ENCODE measurements at regions not wholly inside any gene's neighbourhood (a gene's known extent, or its start where the extent isn't known, plus 50 kb on each side); places are given as distances from the start of the nearest gene placed in this dataset.
A peak's percentile ranks its signal among the peaks of the same experiment; 100 is the strongest.

- TF ChIP-seq, protein P1, sequence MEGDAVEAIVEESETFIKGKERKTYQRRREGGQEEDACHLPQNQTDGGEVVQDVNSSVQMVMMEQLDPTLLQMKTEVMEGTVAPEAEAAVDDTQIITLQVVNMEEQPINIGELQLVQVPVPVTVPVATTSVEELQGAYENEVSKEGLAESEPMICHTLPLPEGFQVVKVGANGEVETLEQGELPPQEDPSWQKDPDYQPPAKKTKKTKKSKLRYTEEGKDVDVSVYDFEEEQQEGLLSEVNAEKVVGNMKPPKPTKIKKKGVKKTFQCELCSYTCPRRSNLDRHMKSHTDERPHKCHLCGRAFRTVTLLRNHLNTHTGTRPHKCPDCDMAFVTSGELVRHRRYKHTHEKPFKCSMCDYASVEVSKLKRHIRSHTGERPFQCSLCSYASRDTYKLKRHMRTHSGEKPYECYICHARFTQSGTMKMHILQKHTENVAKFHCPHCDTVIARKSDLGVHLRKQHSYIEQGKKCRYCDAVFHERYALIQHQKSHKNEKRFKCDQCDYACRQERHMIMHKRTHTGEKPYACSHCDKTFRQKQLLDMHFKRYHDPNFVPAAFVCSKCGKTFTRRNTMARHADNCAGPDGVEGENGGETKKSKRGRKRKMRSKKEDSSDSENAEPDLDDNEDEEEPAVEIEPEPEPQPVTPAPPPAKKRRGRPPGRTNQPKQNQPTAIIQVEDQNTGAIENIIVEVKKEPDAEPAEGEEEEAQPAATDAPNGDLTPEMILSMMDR (IDR thresholded peaks at IDR 0.05; ENCODE audit: low read depth, low read length): no peak
- Histone ChIP-seq H3K27me3 (no peaks in the 10 kb centered on the region), H3K36me3 (no peaks in the 10 kb centered on the region), H3K4me1 (ENCODE audit: low read depth) (no peaks in the 10 kb centered on the region), H3K4me3 (no peak overlapping the region), H3K27ac (no peak overlapping the region), H3K9me3 (ENCODE audit: low read depth) (no peaks in the 10 kb centered on the region)
- no peak for DNase-seq (ENCODE audit: low read depth in 1 of 2, low spot score in 1 of 2)
These were observed 89.8 kb upstream of the TUT7 start for GRCh38 chr9:86443992-86444391.

DNA sequence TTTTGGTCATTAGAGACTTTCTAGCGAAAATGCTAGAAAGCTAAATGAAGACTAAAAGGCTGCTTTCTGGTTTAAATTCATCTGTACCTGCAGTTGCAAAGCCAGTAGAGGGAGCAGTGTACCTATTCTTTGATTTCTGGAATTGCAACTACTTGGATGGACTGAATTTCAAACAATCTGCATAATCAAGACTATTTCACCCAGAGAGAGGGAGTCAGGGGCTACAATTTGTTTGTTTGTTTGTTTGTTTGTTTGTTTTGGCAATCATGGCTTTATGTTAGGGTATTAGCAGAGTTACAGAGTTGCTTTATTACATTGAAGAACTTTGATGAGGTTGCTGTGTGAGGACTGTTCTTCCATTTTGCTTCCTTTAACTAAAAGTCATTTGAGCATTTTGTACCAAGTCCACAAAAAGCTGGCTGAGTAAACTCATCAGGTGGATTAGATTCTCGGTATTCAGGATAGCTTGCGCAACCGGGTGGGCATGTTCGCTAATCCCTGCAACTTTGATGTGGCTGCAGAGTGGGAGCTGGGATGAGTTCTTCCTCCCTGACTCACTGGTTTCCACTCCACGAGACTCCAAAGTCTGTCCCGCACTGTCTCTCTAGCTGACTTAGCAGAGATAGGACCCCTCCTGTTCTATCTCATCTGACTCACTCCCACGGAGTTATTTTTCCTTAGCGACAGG is 80.0 kb upstream of the TUT7 start:
- peak; percentile 57 to 87 for DNase-seq (ENCODE audit: low read depth in 1 of 2, low spot score in 1 of 2)
- no peaks in the 10 kb centered on the region for H3K9me3 ChIP-seq (ENCODE audit: low read depth)
- H3K27ac ChIP-seq: no peak overlapping the region
- no peaks in the 10 kb centered on the region for H3K36me3 ChIP-seq
- H3K27me3 ChIP-seq: no peaks in the 10 kb centered on the region
- no peak overlapping the region for H3K4me3 ChIP-seq
- TF ChIP-seq, protein P1 (IDR thresholded peaks at IDR 0.05; ENCODE audit: low read depth, low read length): peak; percentile 83
- no peaks in the 10 kb centered on the region for H3K4me1 ChIP-seq (ENCODE audit: low read depth)

- no peak overlapping the region for H3K27ac ChIP-seq
- no peak overlapping the region for H3K4me3 ChIP-seq
- peaks cover 6% of the 10 kb centered on the region for H3K4me1 ChIP-seq (ENCODE audit: low read depth)
- peak in 1 of 2 donors; percentile 23 for DNase-seq (ENCODE audit: low read depth in 1 of 2, low spot score in 1 of 2)
- TF ChIP-seq, protein P1 (IDR thresholded peaks at IDR 0.05; ENCODE audit: low read depth, low read length): no peak
- no peaks in the 10 kb centered on the region for H3K36me3 ChIP-seq
- H3K27me3 ChIP-seq: no peaks in the 10 kb centered on the region
- H3K9me3 ChIP-seq (ENCODE audit: low read depth): no peaks in the 10 kb centered on the region
These were observed 70.2 kb upstream of the TUT7 start for GRCh38 chr9:86424251-86424891.

GRCh38 chr9:86413971-86414880 is 60.0 kb upstream of the TUT7 start:
- H3K36me3 ChIP-seq: no peaks in the 10 kb centered on the region
- H3K27ac ChIP-seq: no peak overlapping the region
- H3K27me3 ChIP-seq: peaks cover 14% of the 10 kb centered on the region
- DNase-seq (ENCODE audit: low read depth in 1 of 2, low spot score in 1 of 2): peak; percentile 26 to 65
- H3K4me1 ChIP-seq (ENCODE audit: low read depth): no peaks in the 10 kb centered on the region
- TF ChIP-seq, protein P1 (IDR thresholded peaks at IDR 0.05; ENCODE audit: low read depth, low read length): peak; percentile 57
- no peak overlapping the region for H3K4me3 ChIP-seq
- no peaks in the 10 kb centered on the region for H3K9me3 ChIP-seq (ENCODE audit: low read depth)

GRCh38 chr9:86410281-86410680 is 56.1 kb upstream of the TUT7 start:
- Histone ChIP-seq H3K27me3 (peaks cover 20% of the 10 kb centered on the region), H3K27ac (no peak overlapping the region), H3K4me1 (ENCODE audit: low read depth) (peaks cover 5% of the 10 kb centered on the region), H3K36me3 (no peaks in the 10 kb centered on the region), H3K9me3 (ENCODE audit: low read depth) (no peaks in the 10 kb centered on the region), H3K4me3 (no peak overlapping the region)
- TF ChIP-seq, protein P1 (IDR thresholded peaks at IDR 0.05; ENCODE audit: low read depth, low read length): no peak
- DNase-seq (ENCODE audit: low read depth in 1 of 2, low spot score in 1 of 2): no peak
